GM18507 (cell line): ENCODE measurements at regions not wholly inside any gene's neighbourhood (a gene's known extent, or its start where the extent isn't known, plus 50 kb on each side); places are given as distances from the start of the nearest gene placed in this dataset.

Source experiments
- DNase-seq: peaks from one replicate; pipeline ENCODE4 v3.0.0; 2011; ENCODE audit warnings: low read depth; ENCODE audit not compliant: insufficient read length; ENCODE audit errors: extremely low spot score
- FAIRE-seq: peaks from 2 replicates; lab custom pipeline; 2011; peaks lifted over from hg19 to GRCh38; lab: Jason Lieb, UNC

DNA sequence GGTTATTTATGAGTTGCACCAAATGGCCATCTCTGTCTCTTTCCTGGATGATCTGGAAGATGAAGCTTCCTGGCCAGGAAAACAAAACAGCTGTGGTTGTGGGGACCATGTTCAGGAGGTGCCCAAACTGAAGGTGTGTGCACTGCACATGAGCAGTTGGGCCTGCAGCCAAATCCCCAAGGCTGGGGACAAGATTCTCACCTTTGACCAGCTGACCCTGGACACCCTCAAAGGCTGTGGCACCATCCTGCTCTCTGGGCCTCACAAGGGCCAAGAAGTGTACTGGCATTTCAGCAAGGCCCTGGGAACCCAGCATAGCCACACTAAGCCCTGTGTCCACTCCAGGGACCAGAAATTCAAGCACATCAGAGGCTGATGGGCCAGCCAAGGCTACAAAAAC lies 84.2 kb downstream of the KCNRG start:
- DNase-seq, result no peak
- no peak for FAIRE-seq

DNA sequence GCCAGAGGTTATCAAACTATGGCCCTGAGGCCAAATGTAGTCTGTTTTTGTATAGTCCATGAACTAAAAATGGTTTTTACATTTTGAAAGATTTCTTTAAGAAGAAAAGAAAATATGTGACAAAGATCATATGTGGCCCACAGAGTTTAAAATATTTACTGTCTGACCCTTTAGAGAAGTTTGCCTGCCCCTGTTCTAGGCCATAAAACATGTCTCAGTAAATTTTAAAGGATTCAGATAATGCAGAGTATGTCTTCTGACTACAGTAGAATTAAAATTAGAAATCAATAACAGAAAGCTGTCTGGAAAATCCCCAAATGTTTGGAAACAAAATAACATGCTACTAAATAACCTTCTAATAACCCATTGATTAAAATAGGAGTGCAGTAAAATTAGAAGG lies 86.3 kb downstream of the KCNRG start:
- DNase-seq (no peak), FAIRE-seq (no peak)

- FAIRE-seq (no peak), DNase-seq (no peak)
Measured at GRCh38 chr13:50104493-50104892, 89.2 kb downstream of the KCNRG start.

- FAIRE-seq (peak; percentile 80), DNase-seq (no peak)
Measured at GRCh38 chr13:50106559-50106958, 91.3 kb downstream of the KCNRG start.

GRCh38 chr13:50107205-50107604 lies 92.0 kb downstream of the KCNRG start:
- DNase-seq (no peak), FAIRE-seq (no peak)

- DNase-seq (no peak), FAIRE-seq (no peak)
Measured at GRCh38 chr13:50114961-50115360, 99.7 kb downstream of the KCNRG start.

GRCh38 chr13:50115695-50116094 lies 100.5 kb downstream of the KCNRG start:
- no peak for DNase-seq
- FAIRE-seq, result no peak

DNA sequence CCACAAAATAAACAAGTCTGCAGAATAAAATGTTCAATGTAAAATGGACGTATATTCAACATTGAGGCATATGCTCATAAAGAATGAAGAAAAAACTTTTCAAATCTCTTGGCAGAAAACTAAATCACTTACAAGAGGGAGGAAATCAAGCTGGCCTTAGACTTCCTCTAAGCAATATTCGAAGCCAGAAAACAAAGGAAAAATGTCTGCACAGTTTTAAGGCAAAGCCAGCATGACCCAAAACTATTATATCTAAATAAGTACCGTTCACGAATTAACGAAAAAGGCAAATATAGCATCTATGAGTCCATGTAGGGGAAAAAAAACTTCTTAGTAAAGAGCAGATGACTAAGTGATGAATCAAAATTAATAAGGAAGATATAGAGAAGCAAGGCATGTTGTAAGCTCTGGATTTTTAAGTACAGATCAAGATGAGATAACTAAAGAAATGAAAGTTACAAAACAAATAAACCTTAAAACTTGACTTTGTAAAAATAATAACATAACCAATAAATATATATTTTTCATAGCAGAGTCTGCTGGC lies 101.3 kb downstream of the KCNRG start:
- DNase-seq (no peak), FAIRE-seq (no peak)

DNA sequence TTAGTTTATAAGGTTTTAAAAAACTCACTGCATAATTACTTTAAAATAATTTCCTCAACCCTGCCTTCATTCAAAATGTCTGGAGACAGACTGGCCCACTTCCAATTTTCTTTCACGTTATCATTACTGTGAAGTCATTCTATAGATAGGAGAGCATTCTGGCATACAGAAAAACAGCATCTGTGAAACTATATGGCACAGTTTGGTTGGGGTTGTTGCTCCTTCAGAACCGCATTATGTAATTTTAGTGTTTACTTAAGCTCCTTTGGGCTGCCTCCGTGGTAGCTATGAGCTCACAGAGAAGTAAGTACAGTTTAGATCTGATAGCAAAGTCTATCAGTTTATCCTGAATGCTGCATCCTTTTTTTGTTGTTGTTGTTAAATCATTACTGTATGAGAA lies 104.3 kb downstream of the KCNRG start:
- FAIRE-seq (no peak), DNase-seq (no peak)

GRCh38 chr13:50122455-50122854 lies 107.2 kb downstream of the KCNRG start:
- DNase-seq, result no peak
- FAIRE-seq, result no peak

DNA sequence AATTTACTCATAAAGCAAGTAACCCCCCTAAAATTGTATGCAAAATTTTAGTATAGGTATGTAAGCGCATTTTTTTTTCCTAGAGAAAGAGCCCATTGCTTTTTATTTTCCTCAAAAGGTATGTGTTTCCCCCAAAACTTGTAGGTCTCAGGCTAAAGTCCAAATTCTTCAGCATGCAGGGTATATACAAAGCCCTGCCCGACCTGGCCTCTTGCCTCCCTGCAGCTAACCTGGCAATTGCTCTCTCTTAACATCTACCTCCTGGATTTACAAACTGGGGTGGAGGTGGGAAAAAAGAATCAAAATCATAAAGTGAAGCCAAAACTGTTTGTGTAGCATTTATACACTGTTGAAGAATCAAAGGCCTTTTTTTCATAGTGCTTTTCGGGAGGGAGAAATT lies 107.8 kb downstream of the KCNRG start:
- DNase-seq (no peak), FAIRE-seq (no peak)

DNA sequence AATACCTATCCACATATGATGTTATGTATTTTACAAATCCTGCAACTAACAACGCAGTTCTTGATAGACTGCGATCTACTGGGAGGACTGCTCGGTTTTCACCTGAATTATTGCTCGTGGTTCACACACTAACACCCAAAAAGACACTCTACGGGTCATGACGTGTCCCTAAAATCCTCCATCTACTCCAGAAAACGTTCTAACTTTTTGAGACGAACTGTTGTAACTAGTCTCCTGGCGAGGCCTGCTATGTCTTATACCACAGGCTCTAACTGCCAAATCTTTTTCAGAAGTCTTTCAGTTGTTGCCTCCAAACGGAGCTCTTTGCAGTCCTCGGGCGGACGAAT lies 108.2 kb downstream of the KCNRG start:
- no peak for DNase-seq

GRCh38 chr13:50123862-50124535 lies 108.8 kb downstream of the KCNRG start:
- FAIRE-seq, result peak; percentile 84
- peak; percentile 87 for DNase-seq

More for the DNA sequence above, 108.2 kb downstream of the KCNRG start:
- FAIRE-seq, result no peak

DNA sequence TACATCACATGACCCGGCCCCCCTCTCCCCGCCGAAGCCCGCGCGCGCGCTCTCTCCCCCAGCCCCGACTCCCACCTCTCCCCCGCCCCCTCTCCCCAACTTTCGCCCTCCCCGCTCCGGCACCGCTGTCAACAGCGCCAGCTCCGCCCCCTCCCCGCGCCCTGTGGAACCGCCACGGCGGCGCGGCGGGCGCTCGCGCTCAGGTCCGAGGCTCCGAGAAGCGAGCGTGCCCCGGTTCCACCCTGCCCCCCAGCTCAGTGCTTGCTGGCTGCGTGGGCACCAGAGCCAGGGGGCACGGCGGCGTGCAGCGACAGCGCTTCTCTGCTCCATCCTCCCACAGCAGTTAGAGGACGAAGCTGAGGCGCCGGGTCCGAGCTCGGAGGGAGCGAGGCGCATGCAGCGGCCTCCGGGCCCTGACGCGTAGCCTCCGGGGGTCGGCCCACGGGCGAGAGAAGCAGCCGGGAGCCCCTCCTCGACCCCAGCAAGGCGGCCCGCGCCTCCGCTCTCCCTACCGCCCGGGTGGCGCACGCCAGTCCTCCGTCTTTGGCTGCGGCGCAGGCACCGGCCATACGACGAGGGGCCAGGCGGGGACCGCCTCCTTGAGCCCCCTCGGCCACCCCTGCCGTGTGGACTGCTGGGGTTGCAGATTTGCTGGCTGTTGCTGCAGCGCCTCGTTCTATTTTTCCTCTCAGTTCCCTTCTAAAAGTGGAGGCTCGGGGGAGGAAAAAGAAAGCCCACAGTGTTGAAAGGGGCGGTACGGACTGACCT lies 109.5 kb downstream of the KCNRG start:
- DNase-seq, result no peak
- FAIRE-seq, result no peak

GRCh38 chr13:50125304-50125553 lies 110.0 kb downstream of the KCNRG start:
- DNase-seq (no peak), FAIRE-seq (no peak)

DNA sequence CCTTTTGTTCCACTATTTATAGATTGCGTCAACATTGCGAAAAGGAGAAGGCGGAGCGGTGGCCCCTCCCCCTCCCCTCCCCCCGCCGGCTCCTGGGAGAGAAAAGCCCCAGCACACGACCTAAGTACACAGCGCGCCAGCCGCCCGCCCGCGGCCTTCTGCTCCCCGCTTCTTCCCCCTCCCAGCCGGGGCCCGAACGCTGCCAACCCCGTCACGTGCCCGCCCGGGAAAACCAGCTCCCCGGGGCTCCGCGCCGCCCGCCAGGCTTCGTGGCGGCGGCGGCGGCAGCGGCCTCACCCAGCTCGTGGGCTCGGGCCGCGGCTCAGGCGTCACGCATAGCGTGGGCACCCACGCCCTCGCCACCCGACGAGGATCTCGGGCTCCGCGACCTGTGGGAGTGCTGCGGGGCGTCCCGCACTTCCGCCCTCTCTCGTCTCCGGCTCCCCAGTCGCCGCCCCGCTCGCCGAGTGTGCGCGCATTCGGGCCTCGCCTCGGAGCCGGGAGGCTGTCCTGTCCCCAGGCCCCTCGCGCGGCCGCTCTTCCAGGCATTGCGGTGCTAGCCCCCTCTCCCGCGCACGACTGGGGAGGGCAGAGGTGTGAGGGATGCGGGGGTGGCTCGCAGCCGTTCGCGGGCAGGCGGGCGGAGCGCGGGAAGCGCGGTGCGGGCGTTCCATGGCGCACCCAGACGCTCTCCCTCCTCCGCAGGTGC lies 110.5 kb downstream of the KCNRG start:
- DNase-seq (no peak), FAIRE-seq (no peak)

DNA sequence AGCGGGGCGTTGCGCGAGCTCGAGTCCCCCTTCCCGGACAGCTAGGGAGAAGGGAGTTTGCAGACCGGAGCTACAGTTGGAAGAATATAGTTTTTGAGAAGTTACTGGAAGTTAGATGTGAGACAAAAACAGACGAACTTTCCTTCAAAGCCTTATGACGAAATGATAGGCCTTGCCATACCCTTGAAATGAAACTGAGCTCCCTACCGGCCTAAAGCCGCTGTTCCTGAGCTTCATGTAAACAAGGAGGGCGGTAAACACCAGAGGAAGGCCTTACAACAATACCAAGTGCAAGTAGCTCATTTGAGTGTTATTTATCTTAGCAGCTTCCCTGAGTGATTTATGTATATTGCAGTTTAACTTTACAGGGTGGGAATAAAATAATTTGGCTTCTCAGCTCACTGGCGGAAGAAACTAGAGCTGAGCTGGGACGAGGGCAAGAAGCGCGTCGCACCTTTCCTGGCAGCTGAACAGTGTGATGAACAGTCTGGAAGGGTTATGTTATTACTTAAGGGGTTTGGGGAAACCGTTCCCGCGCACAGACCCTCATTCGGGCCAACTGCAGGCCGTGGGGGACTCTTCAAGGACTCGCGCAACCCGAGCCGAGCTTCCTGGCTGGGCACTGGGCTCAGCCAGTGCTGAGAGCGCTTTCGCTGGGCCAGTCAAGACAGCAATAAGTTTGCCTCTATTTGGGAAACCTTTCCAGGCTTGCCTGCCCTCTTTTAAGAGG lies 111.2 kb downstream of the KCNRG start:
- peak; percentile 45 for FAIRE-seq

GRCh38 chr13:50126993-50127725 lies 111.9 kb downstream of the KCNRG start:
- no peak for FAIRE-seq

More for the DNA sequence above, 111.2 kb downstream of the KCNRG start:
- DNase-seq, result no peak

GRCh38 chr13:50127726-50128291 lies 112.6 kb downstream of the KCNRG start:
- no peak for FAIRE-seq

More at GRCh38 chr13:50126993-50127725, 111.9 kb downstream of the KCNRG start:
- DNase-seq, result no peak

More at GRCh38 chr13:50127726-50128291, 112.6 kb downstream of the KCNRG start:
- no peak for DNase-seq
